Adrenal gland (tissue), 5 donors: ENCODE measurements at regions not wholly inside any gene's neighbourhood (a gene's known extent, or its start where the extent isn't known, plus 50 kb on each side); places are given as distances from the start of the nearest gene placed in this dataset.

Experiments used
- CTCF ChIP-seq, 6 experiments: fragments of 450-650 bp in 4 of 6; fragments of 200-600 bp in 2 of 6; sonication (generic) in 1 of 6; IDR thresholded peaks; 1 replicate in 5 of 6; 2 replicates in 1 of 6; pipeline versions ENCODE4 v1.5.1 to v1.8.0; 2016 to 2021; ENCODE audit warnings: antibody characterized with exemption in 6 of 6, mild to moderate bottlenecking in 2 of 6, moderate library complexity in 1 of 6
- POLR2A ChIP-seq, 2 donors: fragments of 450-650 bp; IDR thresholded peaks; one replicate each; pipeline ENCODE4 v1.6.1; 2017; ENCODE audit warnings: antibody characterized with exemption in 2 of 2, mild to moderate bottlenecking in 2 of 2, moderate library complexity in 1 of 2
- donor health status: DM: no; HTN: no; CAD: no.

- TF ChIP-seq CTCF (IDR thresholded peaks at IDR 0.05) = no peak
- TF ChIP-seq POLR2A (IDR thresholded peaks at IDR 0.05) = no peak
Observed at GRCh38 chr2:18871430-18871829, 282.1 kb upstream of the NT5C1B start.
